ENCODE measurements at regions not wholly inside any gene's neighbourhood (a gene's known extent, or its start where the extent isn't known, plus 50 kb on each side); places are given as distances from the start of the nearest gene placed in this dataset.

GRCh38 chr10:52615331-52615730 lies 157.3 kb downstream of the MBL2 start:
- TF ChIP-seq POLR2AphosphoS5 (IDR thresholded peaks at IDR 0.05) (no peak), CTCF (IDR thresholded peaks at IDR 0.05; ENCODE audit: poor library complexity, severe bottlenecking) (no peak)

Data from neural cell (in vitro differentiated cells).